Hematopoietic multipotent progenitor cell treated with erythropoietin and hydrocortisone succinate and interleukin-3 and kit ligand, for 8 days (in vitro differentiated cells): ENCODE measurements at regions not wholly inside any gene's neighbourhood (a gene's known extent, or its start where the extent isn't known, plus 50 kb on each side); places are given as distances from the start of the nearest gene placed in this dataset.
A peak's percentile ranks its signal among the peaks of the same experiment; 100 is the strongest.
"Not testable (repeated sequence)": the region's sequence is repeated elsewhere in the genome, so short reads cannot be mapped to it uniquely, and the experiment has no call there.

Experiments
- DNase-seq: peaks from one replicate; pipeline ENCODE4 v3.0.0-alpha.2; 2015

DNA sequence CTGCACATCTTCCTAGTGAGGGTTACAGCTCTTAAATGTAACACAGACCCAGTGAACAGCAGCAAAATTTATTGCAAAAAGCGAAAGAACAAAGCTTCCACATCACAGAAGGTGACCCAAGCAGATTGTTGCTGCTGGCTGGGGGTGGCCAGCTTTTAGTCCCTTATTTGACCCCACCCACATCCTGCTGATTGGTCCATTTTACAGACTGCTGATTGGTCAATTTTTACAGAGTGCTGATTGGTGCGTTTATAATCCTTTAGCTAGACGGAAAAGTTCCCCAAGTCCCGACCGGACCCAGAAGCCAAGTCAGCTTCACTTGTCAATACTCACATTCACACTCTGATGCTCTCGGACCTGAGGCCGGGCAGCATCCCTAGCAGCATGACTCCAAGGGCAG is 154.5 kb upstream of the ATP10A start:
- DNase-seq: no peak

DNA sequence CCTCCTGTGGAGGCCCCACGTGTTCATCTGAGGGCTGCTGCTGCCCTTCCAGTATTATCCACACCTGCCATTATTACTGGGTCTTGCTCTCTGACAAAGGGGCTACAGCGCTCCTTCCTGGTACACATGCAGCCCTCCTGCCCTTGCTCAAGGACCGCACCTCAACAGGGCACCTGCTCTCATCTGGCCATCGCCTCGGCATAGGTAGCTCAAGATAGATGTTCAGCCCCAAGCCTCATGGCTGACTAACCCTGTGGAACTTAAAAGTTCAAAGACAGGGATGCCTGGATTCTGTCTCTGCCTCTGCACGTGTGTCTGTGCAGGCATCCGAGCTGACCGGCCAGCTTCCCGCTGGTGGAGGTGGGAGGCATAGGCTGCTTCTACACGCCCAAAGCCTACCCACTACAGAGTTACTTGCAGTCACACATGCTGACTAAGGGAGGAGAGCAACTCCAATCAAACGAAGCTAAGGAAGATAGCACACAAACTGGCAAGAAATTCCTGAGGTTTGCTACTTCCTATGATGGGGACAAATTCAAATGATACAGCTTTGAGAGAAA is 152.5 kb upstream of the ATP10A start:
- no peak for DNase-seq

DNA sequence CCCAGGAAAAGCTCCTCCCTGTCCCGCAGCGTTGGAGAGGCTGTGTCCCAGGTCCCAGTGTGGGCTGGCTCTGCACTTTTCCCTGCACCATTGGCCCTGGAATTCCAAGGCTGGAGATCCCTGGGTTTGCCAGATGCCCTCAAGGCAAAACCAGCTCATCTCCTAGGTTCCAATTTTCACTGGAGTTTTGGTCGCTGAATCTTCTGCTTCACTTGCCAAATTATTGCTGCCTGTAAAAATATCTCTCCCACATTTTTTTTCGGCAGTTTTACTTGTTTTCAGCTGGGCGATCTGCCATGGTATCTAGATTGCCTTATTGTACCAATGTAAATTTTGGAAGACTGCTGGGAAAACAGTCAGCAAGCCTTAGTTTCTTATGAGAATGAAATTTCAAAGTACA is 150.9 kb upstream of the ATP10A start:
- no peak for DNase-seq

DNA sequence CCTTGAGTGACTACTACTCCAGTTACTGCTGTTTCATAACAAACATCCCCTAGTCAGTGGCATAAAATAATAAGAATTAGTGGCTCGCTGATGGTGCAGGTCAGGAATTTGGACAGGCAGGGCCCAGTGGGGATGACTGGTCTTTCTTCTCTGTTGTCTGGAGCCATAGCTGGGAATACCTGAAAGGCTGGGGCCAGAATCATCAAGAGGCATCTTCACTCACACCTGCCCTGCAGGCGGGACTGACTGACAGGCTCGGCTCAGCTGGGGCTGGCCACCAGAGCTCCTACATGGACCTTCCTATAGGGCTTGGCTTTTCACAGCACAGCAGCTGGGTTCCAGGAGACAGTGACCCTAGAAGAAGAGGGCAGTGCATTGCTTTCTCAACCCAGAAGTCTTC is 148.8 kb upstream of the ATP10A start:
- no peak for DNase-seq

DNA sequence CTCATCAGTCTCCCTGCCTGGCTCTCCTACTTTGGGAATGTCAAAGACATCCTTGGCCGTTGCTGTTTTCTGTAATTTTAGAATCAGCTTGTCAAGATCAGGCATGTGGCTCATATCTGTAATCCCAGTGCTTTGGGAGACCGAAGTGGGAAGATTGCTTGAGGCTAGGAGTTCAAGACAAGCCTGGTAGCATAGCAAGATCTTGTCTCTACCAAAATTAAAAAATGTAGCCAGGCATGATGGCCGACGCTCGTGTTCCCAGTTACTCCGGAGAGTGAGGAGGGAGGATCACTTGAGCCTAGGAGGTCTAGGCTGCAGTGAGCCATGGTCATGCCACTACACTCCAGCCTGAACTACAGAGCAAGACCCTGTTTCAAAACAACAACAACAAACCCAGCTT is 144.0 kb upstream of the ATP10A start:
- DNase-seq: no peak

DNA sequence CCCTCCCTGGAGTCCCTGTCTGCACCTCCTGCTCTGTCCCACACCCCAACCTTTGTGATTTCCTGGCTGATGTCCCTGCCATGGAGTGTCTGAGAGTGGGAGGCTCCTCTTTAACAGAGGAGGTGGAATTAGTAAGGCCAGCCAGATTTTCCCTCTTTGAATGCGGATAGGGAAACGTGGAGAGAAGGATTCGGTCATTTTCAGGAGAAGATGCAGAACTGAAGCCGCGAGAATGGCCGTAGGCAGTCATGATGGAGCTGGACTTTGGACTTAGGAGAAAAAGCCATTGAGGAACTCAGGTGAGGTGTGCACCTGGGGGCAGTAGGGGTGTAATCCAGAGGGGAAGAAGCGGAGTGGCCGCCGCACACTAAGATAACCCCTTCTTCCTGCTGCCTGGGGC is 138.1 kb upstream of the ATP10A start:
- no peak for DNase-seq

DNA sequence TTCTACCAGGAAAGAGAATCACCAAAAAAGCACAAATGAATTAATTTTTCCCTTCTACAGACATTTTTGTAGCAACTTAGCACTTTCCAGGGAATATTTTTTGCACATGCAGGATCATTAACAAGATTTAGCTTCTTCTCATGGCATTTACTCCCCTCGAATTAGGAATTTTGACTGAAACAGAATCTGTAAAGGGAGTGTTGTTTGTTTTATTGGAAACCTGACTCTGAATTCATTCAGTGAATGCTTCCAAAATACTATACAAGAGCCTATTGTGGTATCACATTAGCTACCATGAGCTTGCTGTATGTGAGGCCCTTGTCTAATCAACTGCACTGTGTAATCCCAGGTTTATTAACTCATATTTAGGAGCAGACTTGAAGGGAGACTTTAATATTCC is 130.4 kb upstream of the ATP10A start:
- DNase-seq: no peak

DNA sequence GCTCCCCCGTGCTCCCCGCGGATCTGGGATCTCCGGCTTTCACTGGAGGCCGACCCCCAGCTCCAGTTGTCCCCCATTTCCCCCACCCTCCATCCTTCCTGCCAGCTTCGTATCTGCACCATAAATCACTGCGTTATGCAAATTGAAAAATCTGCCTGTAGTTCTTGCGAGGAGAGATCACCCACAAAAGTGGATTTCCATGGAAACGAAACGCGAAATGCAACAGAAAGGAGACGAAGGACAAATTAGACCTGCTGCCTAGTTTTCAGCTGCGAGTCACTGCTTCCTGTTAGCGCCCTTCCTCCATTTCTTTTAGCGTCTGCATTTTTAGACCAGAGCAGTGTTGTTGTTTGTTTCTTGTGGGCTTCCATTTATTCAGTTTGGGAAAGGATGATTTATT is 127.1 kb upstream of the ATP10A start:
- DNase-seq: no peak

DNA sequence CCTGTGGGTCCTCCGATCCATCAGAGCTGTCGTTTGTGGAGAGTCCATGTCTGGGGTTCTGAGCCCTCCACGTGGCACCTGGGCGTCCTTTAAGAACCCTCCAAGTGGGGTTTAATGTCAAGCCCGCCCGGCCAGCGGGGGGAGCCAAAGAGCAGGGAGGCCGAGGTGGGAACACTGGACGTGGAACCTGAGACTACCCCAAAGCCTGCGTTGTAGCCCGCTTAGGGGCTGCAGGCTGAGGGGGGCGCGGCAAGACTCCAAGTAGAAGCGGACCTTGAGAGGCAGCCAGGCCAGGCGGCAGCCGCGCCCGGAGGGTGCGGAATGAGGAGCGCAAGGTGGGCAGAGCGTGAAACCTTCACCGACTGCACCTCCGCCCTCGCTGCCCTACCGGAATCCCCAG is 126.2 kb upstream of the ATP10A start:
- peak; percentile 2 for DNase-seq

DNA sequence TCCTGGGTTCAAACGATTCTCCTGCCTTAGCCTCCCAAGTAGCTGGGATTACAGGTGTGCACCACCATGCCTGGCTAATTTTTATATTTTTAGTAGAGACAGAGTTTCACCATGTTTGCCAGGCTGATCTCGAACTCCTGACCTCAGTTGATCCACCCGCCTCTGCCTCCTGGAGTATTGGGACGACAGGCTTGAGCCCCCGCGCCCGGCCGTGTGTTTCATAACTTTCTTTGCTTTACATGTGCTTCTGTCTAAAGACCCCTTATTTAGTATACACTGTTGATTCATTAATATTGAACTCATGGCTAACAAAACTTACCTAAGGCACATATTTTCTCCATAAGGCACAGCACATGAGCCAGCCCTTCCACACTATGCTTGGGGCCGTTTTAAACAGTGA is 125.6 kb upstream of the ATP10A start:
- not testable (repeated sequence) for DNase-seq

DNA sequence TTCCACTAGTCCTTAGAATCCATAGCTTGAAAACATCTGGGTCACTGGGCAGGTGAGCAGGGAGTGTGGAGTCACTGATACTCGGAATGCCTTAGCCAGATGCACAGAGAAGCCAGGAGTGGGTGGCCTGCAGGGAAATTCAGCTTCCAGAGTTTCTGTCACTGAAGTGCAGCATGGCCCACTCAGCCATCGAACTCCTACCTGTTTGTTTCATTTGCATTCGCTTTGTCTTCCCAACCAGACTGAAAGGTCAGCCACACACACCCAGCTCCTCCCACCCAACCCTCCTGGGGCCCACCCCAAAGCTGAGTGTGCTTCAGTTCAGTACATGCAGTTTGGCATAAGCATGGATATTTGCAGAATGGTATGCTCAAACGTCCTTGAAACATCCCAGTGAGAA is 124.5 kb upstream of the ATP10A start:
- DNase-seq: no peak

DNA sequence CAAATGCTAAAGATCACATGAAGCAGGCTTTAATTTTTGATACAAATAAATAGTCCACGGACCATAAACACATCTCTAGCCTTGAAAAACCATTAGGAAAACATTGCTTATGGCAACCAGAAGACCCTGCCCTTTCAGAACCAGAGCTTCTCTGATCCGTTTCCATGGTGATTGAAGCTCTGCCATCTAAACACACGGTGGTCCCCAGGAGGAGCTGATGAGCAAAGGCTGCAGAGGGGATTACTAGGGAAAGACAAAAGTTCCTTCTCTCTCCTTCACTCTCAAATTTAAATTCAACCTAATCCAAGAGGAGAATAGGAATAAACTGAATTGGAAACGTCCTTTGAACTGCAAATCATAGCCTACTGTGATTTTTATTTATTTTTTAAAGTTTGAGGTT is 122.0 kb upstream of the ATP10A start:
- DNase-seq: no peak

DNA sequence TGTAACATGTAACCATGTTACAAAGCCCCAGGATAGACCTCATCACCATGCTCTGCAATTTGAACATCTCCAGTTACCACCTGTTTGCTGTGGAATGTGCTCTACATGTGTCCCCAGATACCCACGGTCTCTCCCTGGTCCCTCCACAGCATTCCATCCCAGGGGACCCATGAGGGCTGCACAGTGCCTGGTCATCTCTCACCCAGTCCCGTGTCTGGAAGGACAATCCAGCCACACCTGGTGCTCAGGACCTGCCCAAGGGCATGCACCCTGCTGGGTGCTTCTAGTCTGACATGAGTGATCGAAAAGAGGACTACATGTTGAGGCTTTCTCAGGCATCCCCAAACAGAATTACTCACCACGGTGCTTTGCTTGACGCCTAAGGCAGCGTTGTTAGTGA is 119.6 kb upstream of the ATP10A start:
- DNase-seq: no peak

DNA sequence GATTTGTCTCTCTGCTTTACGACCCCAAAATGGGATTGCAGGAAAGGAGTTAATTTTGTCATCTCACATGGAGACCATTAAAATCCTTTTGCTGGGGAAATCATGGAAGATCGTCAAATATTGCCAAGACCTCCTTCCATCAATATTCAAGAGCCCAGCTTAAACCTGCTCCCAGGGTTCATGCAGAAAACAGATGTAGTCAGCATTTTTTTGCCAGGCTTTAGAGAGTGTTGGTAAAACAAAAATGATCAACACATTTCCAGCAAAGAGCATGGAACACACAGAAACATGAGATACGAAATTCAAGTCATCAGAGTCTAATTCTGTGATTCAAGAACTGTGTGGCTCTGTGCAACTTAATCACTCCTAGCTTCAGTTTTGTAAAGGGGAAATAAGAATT is 118.0 kb upstream of the ATP10A start:
- no peak for DNase-seq

DNA sequence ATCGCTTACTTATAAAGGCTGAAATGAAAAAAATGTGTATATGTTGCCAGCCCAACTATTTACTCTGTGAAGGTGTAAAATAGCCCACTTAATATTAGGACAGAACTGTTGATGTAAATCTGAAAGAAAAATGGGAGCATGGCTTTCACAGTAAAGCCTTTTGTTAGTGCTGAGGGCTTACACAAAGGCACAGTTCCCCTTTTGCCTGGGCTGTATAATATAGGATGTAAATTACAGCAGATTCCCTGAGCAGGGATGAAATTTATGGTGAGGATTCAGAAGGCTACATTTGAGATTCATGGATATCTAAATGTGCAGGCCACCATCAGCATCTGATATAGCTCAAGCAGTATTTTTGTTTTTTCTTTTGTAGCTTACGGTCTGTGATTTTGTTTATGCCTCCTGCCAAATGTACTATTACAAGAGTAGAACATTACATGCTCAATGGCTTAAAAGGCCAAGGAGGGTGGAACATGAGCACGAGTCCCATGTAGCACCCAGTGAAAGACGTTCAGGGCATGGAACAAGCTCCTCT is 109.1 kb upstream of the ATP10A start:
- DNase-seq: no peak

DNA sequence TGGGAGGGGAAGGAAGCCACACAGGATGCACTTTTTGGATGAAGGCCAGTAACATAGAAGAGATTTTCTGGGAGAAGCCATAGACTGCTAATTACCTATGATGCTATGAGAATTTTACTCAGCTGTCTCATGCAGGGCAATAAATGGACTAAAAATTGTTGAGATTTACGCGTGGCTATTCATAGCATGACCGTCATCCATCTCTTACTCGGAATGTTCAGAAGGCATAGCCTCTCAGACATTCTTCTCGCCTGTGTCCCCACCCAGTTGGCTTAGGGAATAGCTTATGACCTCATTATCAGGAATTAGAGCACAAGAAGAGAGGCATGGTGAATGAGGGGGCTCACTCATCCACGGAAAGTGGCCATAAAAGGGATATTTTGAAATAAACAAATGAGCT is 107.9 kb upstream of the ATP10A start:
- DNase-seq: no peak

DNA sequence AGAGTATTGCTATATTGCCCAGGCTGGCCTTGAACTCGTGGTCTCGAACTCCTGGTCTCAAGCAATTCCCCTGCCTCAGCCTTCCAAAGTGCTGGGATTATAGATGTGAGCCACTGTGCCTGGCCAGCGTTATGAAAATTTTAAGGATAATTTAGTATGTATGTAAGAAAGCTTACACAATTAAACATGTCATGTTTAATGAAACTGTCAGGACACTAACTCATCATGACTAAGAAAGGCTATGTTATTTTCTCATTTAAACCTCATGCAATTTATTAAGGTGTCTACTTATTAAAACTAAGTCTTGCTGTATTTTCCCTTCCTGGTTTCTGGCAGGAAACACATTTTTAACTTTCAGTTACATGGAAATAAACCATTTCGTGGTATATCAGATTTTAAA is 106.8 kb upstream of the ATP10A start:
- DNase-seq: no peak

DNA sequence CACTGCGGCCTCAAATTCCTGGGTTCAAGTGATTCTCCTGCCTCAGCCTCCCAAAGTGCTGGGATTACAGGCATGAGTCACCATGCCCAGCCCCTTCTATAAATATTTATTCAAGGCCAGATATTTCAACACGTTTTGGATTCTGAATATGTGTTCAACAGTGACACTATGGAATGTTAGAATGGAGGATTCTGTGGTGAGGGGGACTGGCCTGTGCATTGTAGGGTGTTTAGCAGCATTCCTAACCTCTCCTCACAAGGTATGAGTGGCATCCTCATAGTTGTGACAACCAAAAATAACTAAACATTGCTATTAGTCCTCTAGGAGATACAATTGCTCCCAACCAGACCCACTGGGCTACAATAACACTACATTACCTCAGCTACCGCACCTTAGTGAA is 104.0 kb upstream of the ATP10A start:
- DNase-seq: no peak

DNA sequence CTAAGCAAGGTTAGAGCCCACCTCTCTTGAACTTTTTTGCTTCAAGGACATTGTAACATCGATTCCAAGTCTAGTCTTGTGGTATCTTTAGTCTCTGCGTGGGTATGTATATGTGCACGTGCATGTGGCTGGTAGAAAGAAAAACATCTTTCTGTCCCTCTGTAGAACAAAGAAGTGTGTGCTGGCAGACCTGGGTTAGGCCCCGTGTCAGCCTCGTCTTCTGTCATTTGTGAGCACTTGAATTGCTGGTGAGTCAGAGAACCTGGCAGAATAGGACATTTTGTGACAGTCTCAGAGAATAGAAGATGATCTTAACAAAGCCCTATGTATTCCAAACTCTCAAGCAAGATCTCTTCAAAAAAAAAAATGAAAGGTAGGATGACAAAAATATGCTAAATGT is 102.2 kb upstream of the ATP10A start:
- DNase-seq: no peak

DNA sequence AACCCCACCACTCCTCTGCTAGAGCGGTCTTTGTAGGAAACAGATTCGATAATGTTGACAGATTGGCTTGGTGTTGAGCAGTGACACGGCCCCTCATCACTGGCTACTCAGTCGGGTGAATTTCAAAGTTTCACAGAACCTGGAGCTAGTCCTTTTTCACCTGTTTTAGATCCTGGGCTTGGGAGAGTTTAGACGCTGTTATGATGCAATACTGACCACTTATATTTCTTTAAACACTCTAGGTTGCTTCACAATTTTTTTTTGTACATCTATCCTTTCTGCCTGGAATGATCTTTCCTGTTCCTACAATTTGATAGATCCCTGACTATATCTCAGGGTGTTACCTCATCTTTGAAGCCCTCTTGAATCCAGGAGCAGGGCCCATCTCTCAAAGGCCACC is 97.1 kb upstream of the ATP10A start:
- no peak for DNase-seq

DNA sequence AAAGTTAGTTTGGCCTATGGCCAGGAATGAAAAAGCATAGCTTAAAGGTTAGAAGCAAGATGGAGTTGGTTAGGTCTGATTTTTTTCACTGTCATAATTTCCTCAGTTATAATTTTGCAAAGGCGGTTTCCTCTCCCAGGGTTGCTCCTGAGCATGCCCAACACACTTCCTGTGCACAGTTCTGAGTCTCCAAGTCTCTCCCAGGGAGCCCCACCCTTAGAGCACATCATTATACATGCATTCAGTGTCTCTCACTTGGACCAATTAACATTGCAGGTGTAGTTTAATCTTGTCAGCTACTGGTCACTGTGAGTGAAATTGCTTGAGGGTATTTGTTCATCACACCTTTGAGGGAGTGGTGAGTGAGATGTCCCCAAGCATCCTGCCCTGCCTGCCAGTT is 96.0 kb upstream of the ATP10A start:
- no peak for DNase-seq

DNA sequence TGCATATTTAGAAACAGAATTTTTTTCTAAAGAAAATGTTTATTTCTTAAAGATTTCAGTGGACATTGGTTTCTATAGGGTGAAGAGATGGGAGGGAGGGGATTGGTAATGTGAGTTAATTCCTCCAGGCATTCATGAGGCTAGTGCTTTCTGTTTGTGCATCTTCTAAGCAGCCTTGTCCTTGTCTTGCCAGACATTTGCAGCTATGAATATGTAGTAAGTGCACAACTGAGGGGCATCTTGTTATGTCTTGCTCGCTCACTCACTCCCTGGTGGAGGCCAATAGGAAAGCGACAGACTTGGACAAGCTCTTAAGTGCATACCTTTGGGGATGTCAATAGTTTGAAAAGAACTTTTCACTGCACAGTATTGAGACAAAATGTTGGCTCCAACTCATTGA is 92.5 kb upstream of the ATP10A start:
- DNase-seq: no peak

DNA sequence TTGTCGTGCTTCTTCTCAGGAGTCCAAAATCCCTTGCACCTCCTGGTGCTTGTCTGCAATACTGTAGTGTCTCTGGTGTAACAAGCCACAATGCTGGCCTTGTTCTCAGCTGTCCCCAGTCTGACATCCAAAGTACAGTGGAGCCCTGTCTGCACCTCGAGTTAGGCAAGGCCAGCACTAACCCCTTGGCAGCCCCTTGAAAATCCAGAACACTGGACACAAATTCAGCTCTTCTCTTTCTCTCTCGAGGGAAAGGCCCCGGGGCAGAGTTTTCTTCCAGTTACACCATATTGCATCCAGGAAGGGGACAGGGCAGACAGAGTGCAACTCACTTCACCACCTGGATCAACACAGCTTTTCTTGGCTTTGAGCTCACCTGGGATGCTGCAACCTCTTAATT is 91.3 kb upstream of the ATP10A start:
- no peak for DNase-seq

DNA sequence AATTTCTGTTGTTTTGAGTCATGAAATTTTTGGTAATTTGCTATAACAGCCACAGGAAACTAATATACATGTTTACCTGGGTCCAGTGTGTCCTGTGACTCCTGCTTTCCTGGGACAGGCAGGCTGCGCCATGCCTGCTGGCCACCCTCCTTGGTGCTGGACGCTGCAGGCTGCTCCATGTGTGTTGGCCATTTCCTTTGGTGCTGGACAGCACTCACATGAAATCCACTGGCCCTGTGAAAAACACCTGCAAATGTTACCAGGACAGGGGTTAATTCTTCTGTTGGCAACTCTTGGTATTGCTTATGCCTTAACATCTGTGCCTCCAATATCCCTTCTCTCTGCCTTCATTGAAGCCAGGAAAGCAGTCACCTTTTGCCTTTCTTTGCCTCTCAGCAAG is 86.9 kb upstream of the ATP10A start:
- no peak for DNase-seq
